Stomach (tissue), 8 donors: ENCODE measurements at regions not wholly inside any gene's neighbourhood (a gene's known extent, or its start where the extent isn't known, plus 50 kb on each side); places are given as distances from the start of the nearest gene placed in this dataset.

Source experiments
- DNase-seq, 2 donors: peaks; one replicate each; pipeline versions ENCODE4 v3.0.0 to v3.0.0-alpha.2; 2013 to 2019
- H3K27ac ChIP-seq, 5 donors: fragments of 200-600 bp in 4 of 5; sonication (generic) in 4 of 5; one replicate each; pipeline ENCODE4 v1.5.1; 2013 to 2019; ENCODE audit warnings: mild to moderate bottlenecking in 1 of 5, moderate library complexity in 1 of 5
- H3K27me3 ChIP-seq, 3 donors: fragments of 200-600 bp; sonication (generic); one replicate each; pipeline ENCODE4 v1.5.1; 2017 to 2019; ENCODE audit warnings: mixed run types in 1 of 3
- H3K36me3 ChIP-seq, 4 donors: fragments of 200-600 bp; sonication (generic); 1 replicate in 3 of 4; 2 replicates in 1 of 4; pipeline ENCODE4 v1.5.1; 2016 to 2019
- H3K4me1 ChIP-seq, 4 donors: fragments of 200-600 bp; sonication (generic); one replicate each; pipeline ENCODE4 v1.5.1; 2016 to 2019
- H3K4me3 ChIP-seq, 4 donors: fragments of 200-600 bp; sonication (generic) in 3 of 4; one replicate each; pipeline ENCODE4 v1.5.1; 2016 to 2019; ENCODE audit warnings: mild to moderate bottlenecking in 1 of 4
- H3K9me3 ChIP-seq, 4 donors: fragments of 200-600 bp; sonication (generic); one replicate each; pipeline ENCODE4 v1.5.1; 2016 to 2019
- CTCF ChIP-seq, 7 experiments: fragments of 450-650 bp in 4 of 7; fragments of 200-600 bp in 3 of 7; sonication (generic) in 3 of 7; IDR thresholded peaks; one replicate each; pipeline ENCODE4 v1.5.1; 2016 to 2019; ENCODE audit warnings: antibody characterized with exemption in 7 of 7, control low read depth in 2 of 7, mild to moderate bottlenecking in 1 of 7
- EP300 ChIP-seq: sonication (generic); formaldehyde crosslinking; IDR thresholded peaks from one replicate; pipeline ENCODE4 v1.6.1; 2017; ENCODE audit warnings: antibody characterized with exemption
- POLR2A ChIP-seq, 4 donors: fragments of 450-650 bp; IDR thresholded peaks; one replicate each; pipeline ENCODE4 v1.6.1; 2016; ENCODE audit warnings: antibody characterized with exemption in 4 of 4, control low read depth in 2 of 4, mild to moderate bottlenecking in 1 of 4, moderate library complexity in 1 of 4
- POLR2AphosphoS5 ChIP-seq, 3 donors: sonication (generic); formaldehyde crosslinking; IDR thresholded peaks; one replicate each; pipeline ENCODE4 v1.6.1; 2016; ENCODE audit warnings: antibody characterized with exemption in 3 of 3
- WGBS, 5 donors: extraction: QIAGEN DNeasy Blood & Tissue Kit in 3 of 5; methylation state at CpG; one replicate each; pipeline versions ENCODE4 v1.1.5 to v1.1.7; 2013 to 2018; 5-methylcytosine and 5-hydroxymethylcytosine counted together
- intact Hi-C: fragments of 100-400 bp; cut with DNase I; formaldehyde crosslinking; loops from one replicate; pipeline ENCODE4 v1.15.1; 2023; ENCODE audit warnings: low total_unique reads
- donor health status: healthy with polysubstance abuse.
- donor health status: Bipolar disorder and iron deficiency.
- donor health status: healthy.

GRCh38 chr4:89541998-89542397 is 234.4 kb upstream of the GPRIN3 start:
- H3K27ac ChIP-seq: no peak overlapping the region
- DNase-seq: no peak
- no peak for TF ChIP-seq POLR2A (IDR thresholded peaks at IDR 0.05)
- H3K9me3 ChIP-seq: no peaks in the 10 kb centered on the region
- no peaks in the 10 kb centered on the region for H3K27me3 ChIP-seq
- intact Hi-C loops: no loop called here
- H3K36me3 ChIP-seq: no peaks in the 10 kb centered on the region
- peaks cover 0 to 4% (median 0%) of the 10 kb centered on the region in 4 donors for H3K4me1 ChIP-seq
- H3K4me3 ChIP-seq: no peak overlapping the region

GRCh38 chr4:89539797-89540711 is 232.5 kb upstream of the GPRIN3 start:
- no peak overlapping the region for H3K27ac ChIP-seq

GRCh38 chr4:89539374-89539773 is 231.8 kb upstream of the GPRIN3 start:
- TF ChIP-seq EP300: no peak
- H3K36me3 ChIP-seq: no peaks in the 10 kb centered on the region
- H3K9me3 ChIP-seq: no peaks in the 10 kb centered on the region
- H3K27me3 ChIP-seq: no peaks in the 10 kb centered on the region
- no peak overlapping the region for H3K4me3 ChIP-seq
- DNase-seq: no peak
- intact Hi-C loops: no loop called here
- H3K27ac ChIP-seq: no peak overlapping the region
- 55 to 65% (median 61%) methylated on average over 3 of the region's 3 CpGs for WGBS, 5 donors
- H3K4me1 ChIP-seq: peaks cover 0 to 4% (median 0%) of the 10 kb centered on the region in 4 donors

More at GRCh38 chr4:89539797-89540711, 232.5 kb upstream of the GPRIN3 start:
- DNase-seq: no peak
- H3K27me3 ChIP-seq: no peaks in the 10 kb centered on the region
- no peaks in the 10 kb centered on the region for H3K9me3 ChIP-seq
- intact Hi-C loops: no loop called here
- 68 to 85% (median 79%) methylated on average over 2 of the region's 2 CpGs for WGBS, 5 donors
- TF ChIP-seq POLR2A (IDR thresholded peaks at IDR 0.05) (no peak), CTCF (IDR thresholded peaks at IDR 0.05) (no peak), POLR2AphosphoS5 (IDR thresholded peaks at IDR 0.05) (no peak), EP300 (no peak)
- no peaks in the 10 kb centered on the region for H3K36me3 ChIP-seq
- no peak overlapping the region for H3K4me3 ChIP-seq
- peaks cover 0 to 4% (median 0%) of the 10 kb centered on the region in 4 donors for H3K4me1 ChIP-seq

GRCh38 chr4:89538886-89539285 is 231.3 kb upstream of the GPRIN3 start:
- Histone ChIP-seq H3K4me3 (no peak overlapping the region), H3K4me1 (peaks cover 0 to 4% (median 0%) of the 10 kb centered on the region in 4 donors), H3K9me3 (no peaks in the 10 kb centered on the region), H3K27me3 (no peaks in the 10 kb centered on the region), H3K27ac (no peak overlapping the region), H3K36me3 (no peaks in the 10 kb centered on the region)
- intact Hi-C loops: no loop called here
- TF ChIP-seq CTCF (IDR thresholded peaks at IDR 0.05) (no peak), EP300 (no peak), POLR2A (IDR thresholded peaks at IDR 0.05) (no peak), POLR2AphosphoS5 (IDR thresholded peaks at IDR 0.05) (no peak)
- DNase-seq: no peak
- 40 to 61% (median 44%) methylated on average over 1 of the region's 1 CpG for WGBS, 5 donors

GRCh38 chr4:89538171-89538570 is 230.6 kb upstream of the GPRIN3 start:
- Histone ChIP-seq H3K9me3 (no peaks in the 10 kb centered on the region), H3K36me3 (no peaks in the 10 kb centered on the region), H3K27me3 (no peaks in the 10 kb centered on the region), H3K27ac (no peak overlapping the region), H3K4me3 (no peak overlapping the region), H3K4me1 (peaks cover 0 to 4% (median 0%) of the 10 kb centered on the region in 4 donors)
- intact Hi-C loops: no loop called here
- TF ChIP-seq CTCF (IDR thresholded peaks at IDR 0.05): no peak
- TF ChIP-seq POLR2AphosphoS5 (IDR thresholded peaks at IDR 0.05): no peak
- no peak for TF ChIP-seq EP300
- DNase-seq: no peak
